Peyer's patch (tissue), 4 donors: ENCODE measurements at regions not wholly inside any gene's neighbourhood (a gene's known extent, or its start where the extent isn't known, plus 50 kb on each side); places are given as distances from the start of the nearest gene placed in this dataset.

Source experiments
- DNase-seq, 3 donors: peaks; one replicate each; pipeline ENCODE4 v3.0.0-alpha.2; 2017 to 2019
- H3K27ac ChIP-seq, 4 donors: fragments of 200-600 bp; sonication (generic); one replicate each; pipeline ENCODE4 v1.5.1; 2016 to 2019
- H3K27me3 ChIP-seq, 2 donors: fragments of 200-600 bp; sonication (generic); one replicate each; pipeline ENCODE4 v1.5.1; 2019
- H3K36me3 ChIP-seq, 3 donors: fragments of 200-600 bp; sonication (generic); one replicate each; pipeline ENCODE4 v1.5.1; 2016 to 2019
- H3K4me1 ChIP-seq, 4 donors: fragments of 200-600 bp; sonication (generic); one replicate each; pipeline ENCODE4 v1.5.1; 2016 to 2019
- H3K4me3 ChIP-seq, 4 donors: fragments of 200-600 bp; sonication (generic); 1 replicate in 3 of 4; 2 replicates in 1 of 4; pipeline ENCODE4 v1.5.1; 2016 to 2019; ENCODE audit warnings: mild to moderate bottlenecking in 1 of 4
- H3K9me3 ChIP-seq, 4 donors: fragments of 200-600 bp; sonication (generic); one replicate each; pipeline ENCODE4 v1.5.1; 2016 to 2019; ENCODE audit warnings: mild to moderate bottlenecking in 1 of 4
- POLR2A ChIP-seq, 2 donors: fragments of 450-650 bp; IDR thresholded peaks; one replicate each; pipeline ENCODE4 v1.5.1; 2017; ENCODE audit warnings: antibody characterized with exemption in 2 of 2, mild to moderate bottlenecking in 2 of 2, moderate library complexity in 2 of 2
- TF ChIP-seq, protein P1 (sequence below), 6 experiments: fragments of 450-650 bp in 4 of 6; fragments of 200-600 bp in 2 of 6; sonication (generic) in 1 of 6; IDR thresholded peaks; one replicate each; pipeline ENCODE4 v1.5.1; 2017 to 2019; ENCODE audit warnings: antibody characterized with exemption in 6 of 6, mild to moderate bottlenecking in 3 of 6, moderate library complexity in 1 of 6

DNA sequence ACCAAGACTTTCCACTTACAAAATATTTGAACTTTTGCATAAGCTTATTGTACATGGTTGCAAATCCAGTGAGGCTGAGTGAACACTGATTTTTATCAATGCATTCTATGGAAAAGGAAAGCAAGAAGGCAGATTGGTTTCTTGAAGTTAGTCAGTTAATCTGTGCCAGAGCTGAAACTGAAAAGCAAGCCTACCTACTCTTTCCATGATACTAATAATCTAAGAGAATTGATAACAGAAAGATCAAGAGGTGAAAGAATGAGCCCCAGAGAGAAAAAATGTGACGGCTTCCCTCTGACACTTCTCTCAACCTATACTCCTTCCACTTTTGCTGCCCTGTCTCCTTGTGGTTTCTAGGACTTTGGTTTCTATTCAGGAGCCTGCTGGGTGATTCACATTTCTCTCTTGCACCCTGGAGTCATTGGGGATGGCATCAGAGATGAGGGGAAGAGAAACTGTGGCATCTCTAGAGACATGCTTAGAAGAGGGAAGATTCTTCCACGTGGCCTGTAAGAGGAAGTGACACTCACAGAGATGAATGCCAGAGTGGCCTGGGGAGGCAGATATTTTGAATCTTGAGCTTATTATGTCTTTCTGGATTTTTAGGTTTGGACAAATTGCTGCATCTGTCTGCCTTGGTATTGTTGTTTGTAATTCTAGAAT is 158.6 kb upstream of the RIMS1 start:
- no peak for DNase-seq
- no peak for TF ChIP-seq POLR2A (IDR thresholded peaks at IDR 0.05)
- TF ChIP-seq, protein P1, sequence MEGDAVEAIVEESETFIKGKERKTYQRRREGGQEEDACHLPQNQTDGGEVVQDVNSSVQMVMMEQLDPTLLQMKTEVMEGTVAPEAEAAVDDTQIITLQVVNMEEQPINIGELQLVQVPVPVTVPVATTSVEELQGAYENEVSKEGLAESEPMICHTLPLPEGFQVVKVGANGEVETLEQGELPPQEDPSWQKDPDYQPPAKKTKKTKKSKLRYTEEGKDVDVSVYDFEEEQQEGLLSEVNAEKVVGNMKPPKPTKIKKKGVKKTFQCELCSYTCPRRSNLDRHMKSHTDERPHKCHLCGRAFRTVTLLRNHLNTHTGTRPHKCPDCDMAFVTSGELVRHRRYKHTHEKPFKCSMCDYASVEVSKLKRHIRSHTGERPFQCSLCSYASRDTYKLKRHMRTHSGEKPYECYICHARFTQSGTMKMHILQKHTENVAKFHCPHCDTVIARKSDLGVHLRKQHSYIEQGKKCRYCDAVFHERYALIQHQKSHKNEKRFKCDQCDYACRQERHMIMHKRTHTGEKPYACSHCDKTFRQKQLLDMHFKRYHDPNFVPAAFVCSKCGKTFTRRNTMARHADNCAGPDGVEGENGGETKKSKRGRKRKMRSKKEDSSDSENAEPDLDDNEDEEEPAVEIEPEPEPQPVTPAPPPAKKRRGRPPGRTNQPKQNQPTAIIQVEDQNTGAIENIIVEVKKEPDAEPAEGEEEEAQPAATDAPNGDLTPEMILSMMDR (IDR thresholded peaks at IDR 0.05): no peak

DNA sequence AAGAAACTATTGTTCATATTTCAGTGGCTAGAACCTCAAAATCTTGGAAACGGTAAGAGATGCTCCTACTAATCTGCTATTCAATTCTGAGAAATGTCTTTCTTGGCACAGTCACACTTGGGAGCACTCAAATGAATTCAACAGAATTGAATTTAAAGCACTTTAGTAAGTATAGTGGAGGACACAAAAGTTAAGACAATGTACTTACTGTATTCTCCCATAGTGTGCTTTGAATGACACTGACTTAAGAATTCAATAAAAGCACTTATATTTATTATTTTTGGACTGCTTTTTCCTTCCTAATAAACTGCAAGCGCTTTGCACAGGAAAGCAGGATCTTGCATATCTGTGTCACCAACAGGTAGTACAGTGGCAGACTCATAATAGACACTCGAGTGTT is 156.1 kb upstream of the RIMS1 start:
- no peaks in the 10 kb centered on the region for H3K27me3 ChIP-seq
- no peak for DNase-seq
- H3K27ac ChIP-seq: no peak overlapping the region
- no peak overlapping the region for H3K4me3 ChIP-seq
- H3K36me3 ChIP-seq: no peaks in the 10 kb centered on the region
- H3K4me1 ChIP-seq: no peaks in the 10 kb centered on the region
- no peaks in the 10 kb centered on the region for H3K9me3 ChIP-seq
- no peak for TF ChIP-seq POLR2A (IDR thresholded peaks at IDR 0.05)
- TF ChIP-seq, protein P1 (IDR thresholded peaks at IDR 0.05): no peak

More for the DNA sequence above, 158.6 kb upstream of the RIMS1 start:
- no peak overlapping the region for H3K27ac ChIP-seq
- H3K36me3 ChIP-seq: no peaks in the 10 kb centered on the region
- H3K4me1 ChIP-seq: no peaks in the 10 kb centered on the region
- no peaks in the 10 kb centered on the region for H3K27me3 ChIP-seq
- no peaks in the 10 kb centered on the region for H3K9me3 ChIP-seq
- H3K4me3 ChIP-seq: no peak overlapping the region

DNA sequence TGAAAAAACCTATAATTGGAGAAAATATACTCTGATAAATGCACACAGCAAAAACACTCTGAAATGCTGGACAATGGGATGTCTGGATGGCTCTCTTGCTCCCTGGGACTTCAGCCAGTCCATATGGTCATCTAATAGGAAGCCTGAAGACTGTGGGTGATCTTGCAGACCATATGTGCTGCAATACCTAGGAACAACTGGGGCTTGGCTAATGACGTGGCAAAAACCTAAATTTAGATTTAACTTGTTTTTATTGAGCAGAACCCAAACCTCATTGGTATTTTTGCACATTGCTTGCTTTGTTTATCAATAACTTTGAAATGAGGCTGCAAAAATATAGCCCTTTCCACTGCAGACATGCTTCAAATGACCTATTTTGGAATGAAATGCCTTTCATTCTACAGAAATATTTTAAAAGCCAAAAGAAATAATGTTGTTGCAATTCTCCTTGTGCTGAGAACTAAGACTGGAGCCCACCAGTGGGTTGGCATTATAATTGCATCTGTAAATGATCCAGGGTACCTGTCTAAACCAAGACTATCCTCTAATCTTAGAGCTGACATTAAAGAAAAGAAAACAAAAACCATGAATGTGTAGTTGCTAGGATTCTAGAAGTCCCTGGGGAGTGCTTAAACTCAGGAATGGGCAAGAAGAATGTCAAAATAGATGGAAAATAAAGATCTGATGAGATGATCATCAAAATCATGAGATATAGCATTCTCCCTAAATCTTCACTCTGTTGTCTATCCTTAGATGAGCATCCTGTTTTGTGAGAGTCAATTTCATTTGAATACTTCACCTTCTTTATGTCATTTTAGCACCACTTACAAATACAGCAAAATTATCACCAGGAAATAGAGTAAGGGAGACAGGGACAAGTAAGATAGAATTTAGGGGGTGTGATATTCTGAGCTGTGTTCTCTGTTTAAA is 152.1 kb upstream of the RIMS1 start:
- Histone ChIP-seq H3K9me3 (no peaks in the 10 kb centered on the region), H3K4me1 (no peaks in the 10 kb centered on the region), H3K36me3 (no peaks in the 10 kb centered on the region), H3K27me3 (no peaks in the 10 kb centered on the region), H3K27ac (no peak overlapping the region), H3K4me3 (no peak overlapping the region)
- TF ChIP-seq, protein P1 (IDR thresholded peaks at IDR 0.05): no peak
- TF ChIP-seq POLR2A (IDR thresholded peaks at IDR 0.05): no peak
- no peak for DNase-seq

DNA sequence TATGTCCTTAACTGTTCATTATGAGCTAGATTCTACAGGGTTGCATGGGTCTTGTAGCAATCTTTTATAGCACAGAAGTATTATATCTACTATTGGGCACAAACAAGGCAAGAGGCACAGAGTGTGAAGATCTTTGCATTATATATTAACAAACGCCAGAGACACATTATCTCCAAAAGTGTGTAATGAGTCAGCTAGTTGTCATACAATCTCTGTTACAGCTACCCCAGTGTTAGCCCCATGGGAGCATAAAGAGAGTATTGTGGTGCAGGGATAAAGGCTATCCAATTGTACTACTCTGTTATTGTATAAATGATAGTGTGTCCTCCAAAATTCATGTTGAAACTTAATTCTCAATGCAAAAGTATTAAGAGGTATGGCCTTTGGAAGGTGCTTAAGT is 148.4 kb upstream of the RIMS1 start:
- Histone ChIP-seq H3K4me1 (no peaks in the 10 kb centered on the region), H3K4me3 (no peak overlapping the region), H3K36me3 (no peaks in the 10 kb centered on the region), H3K27me3 (no peaks in the 10 kb centered on the region), H3K27ac (no peak overlapping the region), H3K9me3 (no peaks in the 10 kb centered on the region)
- DNase-seq: no peak
- TF ChIP-seq POLR2A (IDR thresholded peaks at IDR 0.05): no peak
- TF ChIP-seq, protein P1 (IDR thresholded peaks at IDR 0.05): no peak

DNA sequence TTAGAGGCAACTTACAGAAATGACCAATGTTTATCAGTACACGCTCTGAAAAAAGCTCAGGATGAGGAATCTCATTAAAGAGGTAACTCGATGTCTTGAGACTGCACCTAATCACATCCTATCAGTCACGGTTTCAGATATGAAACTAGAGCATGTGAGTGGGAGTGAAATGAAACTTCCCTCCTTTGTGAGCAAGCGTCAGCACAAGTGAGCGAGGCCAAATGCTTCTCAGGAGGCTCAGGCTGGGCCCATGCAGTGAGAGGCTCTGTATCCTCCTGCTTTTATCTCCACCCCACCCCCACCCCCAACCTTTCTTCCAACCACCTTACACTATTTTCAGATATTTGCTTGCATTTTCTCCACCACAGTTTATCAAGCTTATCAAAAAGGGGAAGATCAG is 140.8 kb upstream of the RIMS1 start:
- Histone ChIP-seq H3K27ac (no peak overlapping the region), H3K9me3 (no peaks in the 10 kb centered on the region), H3K36me3 (no peaks in the 10 kb centered on the region), H3K27me3 (no peaks in the 10 kb centered on the region), H3K4me3 (no peak overlapping the region), H3K4me1 (no peaks in the 10 kb centered on the region)
- TF ChIP-seq, protein P1 (IDR thresholded peaks at IDR 0.05): no peak
- no peak for TF ChIP-seq POLR2A (IDR thresholded peaks at IDR 0.05)
- no peak for DNase-seq
